B cell (primary cell): ENCODE measurements at regions not wholly inside any gene's neighbourhood (a gene's known extent, or its start where the extent isn't known, plus 50 kb on each side); places are given as distances from the start of the nearest gene placed in this dataset.

Source experiments
- CTCF ChIP-seq: fragments of 200-600 bp; IDR thresholded peaks from one replicate; pipeline ENCODE4 v1.8.0; 2022; ENCODE audit warnings: antibody characterized with exemption, mild to moderate bottlenecking
- EZH2 ChIP-seq: IDR thresholded peaks from 2 replicates; pipeline ENCODE4 v1.6.1; 2012; ENCODE audit warnings: borderline replicate concordance, low read depth, mild to moderate bottlenecking, moderate library complexity, low read length; ENCODE audit not compliant: insufficient read depth, poor library complexity, severe bottlenecking

- TF ChIP-seq CTCF (no peak), EZH2 (no peak)
Measured at GRCh38 chr3:89038869-89039268, 68.6 kb upstream of the EPHA3 start.
